ENCODE measurements at regions not wholly inside any gene's neighbourhood (a gene's known extent, or its start where the extent isn't known, plus 50 kb on each side); places are given as distances from the start of the nearest gene placed in this dataset.

- Histone ChIP-seq H3K4me3 (ENCODE audit: low read depth, low read length) (no peak overlapping the region), H3K36me3 (ENCODE audit: control insufficient read depth, insufficient read depth, low read length) (no peaks in the 10 kb centered on the region), H3K27me3 (ENCODE audit: control insufficient read depth, insufficient read depth, low read length) (no peaks in the 10 kb centered on the region)
- TF ChIP-seq CTCF (IDR thresholded peaks at IDR 0.05; ENCODE audit: insufficient read depth, low read length, poor library complexity, severe bottlenecking) = no peak
- no peak for DNase-seq (ENCODE audit: low read depth)
Observed at GRCh38 chr7:67866812-67867211, 870.2 kb downstream of the TYW1 start.

- DNase-seq (ENCODE audit: low read depth) = no peak
- no peak overlapping the region for H3K4me3 ChIP-seq (ENCODE audit: low read depth, low read length)
- TF ChIP-seq CTCF (IDR thresholded peaks at IDR 0.05; ENCODE audit: insufficient read depth, low read length, poor library complexity, severe bottlenecking) = no peak
- no peaks in the 10 kb centered on the region for H3K27me3 ChIP-seq (ENCODE audit: control insufficient read depth, insufficient read depth, low read length)
- H3K36me3 ChIP-seq (ENCODE audit: control insufficient read depth, insufficient read depth, low read length) = no peaks in the 10 kb centered on the region
Observed at GRCh38 chr7:67870396-67870795, 873.8 kb downstream of the TYW1 start.

GRCh38 chr7:67875558-67875957, 878.9 kb downstream of the TYW1 start:
- H3K36me3 ChIP-seq (ENCODE audit: control insufficient read depth, insufficient read depth, low read length) = no peaks in the 10 kb centered on the region
- no peak for TF ChIP-seq CTCF (IDR thresholded peaks at IDR 0.05; ENCODE audit: insufficient read depth, low read length, poor library complexity, severe bottlenecking)

GRCh38 chr7:67878808-67879207, 882.2 kb downstream of the TYW1 start:
- no peak for TF ChIP-seq CTCF (IDR thresholded peaks at IDR 0.05; ENCODE audit: insufficient read depth, low read length, poor library complexity, severe bottlenecking)
- H3K36me3 ChIP-seq (ENCODE audit: control insufficient read depth, insufficient read depth, low read length) = no peaks in the 10 kb centered on the region
- no peaks in the 10 kb centered on the region for H3K27me3 ChIP-seq (ENCODE audit: control insufficient read depth, insufficient read depth, low read length)
- H3K4me3 ChIP-seq (ENCODE audit: low read depth, low read length) = no peak overlapping the region
- DNase-seq (ENCODE audit: low read depth) = no peak

More at GRCh38 chr7:67875558-67875957, 878.9 kb downstream of the TYW1 start:
- Histone ChIP-seq H3K27me3 (ENCODE audit: control insufficient read depth, insufficient read depth, low read length) (no peaks in the 10 kb centered on the region), H3K4me3 (ENCODE audit: low read depth, low read length) (no peak overlapping the region)
- DNase-seq (ENCODE audit: low read depth) = no peak

GRCh38 chr7:67882843-67883242, 886.2 kb downstream of the TYW1 start:
- H3K36me3 ChIP-seq (ENCODE audit: control insufficient read depth, insufficient read depth, low read length) = no peaks in the 10 kb centered on the region
- no peak overlapping the region for H3K4me3 ChIP-seq (ENCODE audit: low read depth, low read length)
- TF ChIP-seq CTCF (IDR thresholded peaks at IDR 0.05; ENCODE audit: insufficient read depth, low read length, poor library complexity, severe bottlenecking) = no peak
- DNase-seq (ENCODE audit: low read depth) = no peak
- no peaks in the 10 kb centered on the region for H3K27me3 ChIP-seq (ENCODE audit: control insufficient read depth, insufficient read depth, low read length)

GRCh38 chr7:67890316-67890715, 893.7 kb downstream of the TYW1 start:
- no peak for DNase-seq (ENCODE audit: low read depth)
- Histone ChIP-seq H3K4me3 (ENCODE audit: low read depth, low read length) (no peak overlapping the region), H3K27me3 (ENCODE audit: control insufficient read depth, insufficient read depth, low read length) (no peaks in the 10 kb centered on the region), H3K36me3 (ENCODE audit: control insufficient read depth, insufficient read depth, low read length) (no peaks in the 10 kb centered on the region)
- TF ChIP-seq CTCF (IDR thresholded peaks at IDR 0.05; ENCODE audit: insufficient read depth, low read length, poor library complexity, severe bottlenecking) = no peak
